Ureter (tissue), 1 donor: ENCODE measurements at regions not wholly inside any gene's neighbourhood (a gene's known extent, or its start where the extent isn't known, plus 50 kb on each side); places are given as distances from the start of the nearest gene placed in this dataset.

Source experiments
- DNase-seq: peaks from one replicate; pipeline ENCODE4 v3.0.0-alpha.2; 2020; ENCODE audit warnings: low spot score
- donor health status: DM: yes; HTN: yes; CAD: no.

GRCh38 chr16:73817526-73818324 lies 478.9 kb upstream of the PSMD7 start:
- no peak for DNase-seq

DNA sequence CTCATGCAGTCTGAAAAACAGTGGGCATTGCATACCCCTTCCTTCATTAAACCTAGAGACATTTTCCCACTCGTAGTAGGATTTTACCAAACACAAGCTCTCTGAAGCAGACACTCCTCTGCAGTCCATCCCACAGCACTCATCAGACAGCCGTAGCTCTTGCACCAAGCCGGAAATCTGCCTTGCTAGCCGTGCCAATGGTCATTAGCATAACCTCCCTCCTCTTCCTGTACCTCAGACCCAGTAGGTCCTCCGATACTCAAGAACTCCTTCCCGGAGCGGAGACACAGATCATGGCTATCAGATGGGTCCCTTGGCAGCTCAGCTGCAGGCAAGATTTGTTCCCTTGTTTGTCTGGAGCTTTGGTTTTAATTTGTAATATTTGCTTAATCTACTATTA lies 483.1 kb upstream of the PSMD7 start:
- DNase-seq: no peak

DNA sequence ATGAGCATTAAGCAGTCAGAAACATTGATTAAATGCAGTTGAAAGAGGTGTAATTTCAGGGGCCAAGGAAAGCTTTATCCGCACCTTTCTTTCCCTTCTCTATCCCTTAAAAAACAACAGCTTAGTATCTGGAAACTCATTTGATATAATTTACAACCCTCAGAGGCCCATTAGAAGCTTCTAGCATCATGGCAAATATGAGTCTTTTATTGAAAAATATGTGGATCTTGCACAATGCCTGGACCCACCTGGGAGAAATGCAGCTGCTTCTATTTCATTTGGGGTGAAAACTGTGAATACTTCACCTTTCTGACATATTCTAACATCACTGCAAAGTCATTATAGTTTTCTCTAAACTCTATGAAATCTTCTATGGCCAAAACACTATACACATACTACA lies 492.2 kb upstream of the PSMD7 start:
- no peak for DNase-seq

GRCh38 chr16:73798471-73798870 lies 498.1 kb upstream of the PSMD7 start:
- DNase-seq: no peak

GRCh38 chr16:73797115-73797514 lies 499.5 kb upstream of the PSMD7 start:
- no peak for DNase-seq

DNA sequence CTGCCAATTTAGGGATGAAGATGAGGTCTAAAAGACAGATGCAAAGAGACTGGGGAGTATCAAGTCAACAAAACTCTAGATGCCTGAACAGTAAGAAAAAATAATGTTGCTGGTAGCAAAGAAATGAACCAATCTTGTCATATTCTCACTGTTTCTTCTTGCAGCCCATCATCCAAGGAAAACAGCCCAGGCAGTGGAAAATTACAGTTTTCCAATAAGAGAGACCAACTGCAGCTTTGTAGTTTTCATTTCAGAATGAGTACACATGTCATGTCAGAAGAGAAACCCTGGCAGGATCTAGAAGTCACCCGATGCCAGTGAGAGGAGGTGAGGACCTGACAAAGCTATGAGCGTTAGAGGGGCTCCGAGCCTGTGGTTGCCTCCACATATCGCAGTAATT lies 500.4 kb upstream of the PSMD7 start:
- no peak for DNase-seq

DNA sequence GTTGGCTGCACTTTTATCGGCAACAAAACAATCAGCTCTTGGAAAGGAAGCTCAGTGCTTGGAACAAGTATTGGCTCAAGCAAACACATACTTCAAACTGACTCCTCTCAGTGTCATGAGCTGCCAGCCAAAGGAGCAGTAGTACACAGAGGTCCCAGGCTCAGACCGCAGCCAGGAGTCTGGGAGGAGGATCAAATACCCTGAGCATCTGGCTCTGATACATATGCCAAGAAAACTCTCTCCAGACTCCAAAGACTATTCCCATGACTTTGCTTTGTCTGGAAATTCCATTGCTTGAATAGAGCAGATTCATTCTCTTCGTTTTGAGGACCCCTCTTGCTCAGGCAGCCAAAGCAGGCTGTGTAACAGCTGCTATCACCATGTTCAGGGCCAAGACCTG lies 501.6 kb upstream of the PSMD7 start:
- DNase-seq: no peak

- no peak for DNase-seq
Observed at GRCh38 chr16:73793871-73794437, 502.7 kb upstream of the PSMD7 start.

GRCh38 chr16:73793260-73793659 lies 503.4 kb upstream of the PSMD7 start:
- DNase-seq: no peak

DNA sequence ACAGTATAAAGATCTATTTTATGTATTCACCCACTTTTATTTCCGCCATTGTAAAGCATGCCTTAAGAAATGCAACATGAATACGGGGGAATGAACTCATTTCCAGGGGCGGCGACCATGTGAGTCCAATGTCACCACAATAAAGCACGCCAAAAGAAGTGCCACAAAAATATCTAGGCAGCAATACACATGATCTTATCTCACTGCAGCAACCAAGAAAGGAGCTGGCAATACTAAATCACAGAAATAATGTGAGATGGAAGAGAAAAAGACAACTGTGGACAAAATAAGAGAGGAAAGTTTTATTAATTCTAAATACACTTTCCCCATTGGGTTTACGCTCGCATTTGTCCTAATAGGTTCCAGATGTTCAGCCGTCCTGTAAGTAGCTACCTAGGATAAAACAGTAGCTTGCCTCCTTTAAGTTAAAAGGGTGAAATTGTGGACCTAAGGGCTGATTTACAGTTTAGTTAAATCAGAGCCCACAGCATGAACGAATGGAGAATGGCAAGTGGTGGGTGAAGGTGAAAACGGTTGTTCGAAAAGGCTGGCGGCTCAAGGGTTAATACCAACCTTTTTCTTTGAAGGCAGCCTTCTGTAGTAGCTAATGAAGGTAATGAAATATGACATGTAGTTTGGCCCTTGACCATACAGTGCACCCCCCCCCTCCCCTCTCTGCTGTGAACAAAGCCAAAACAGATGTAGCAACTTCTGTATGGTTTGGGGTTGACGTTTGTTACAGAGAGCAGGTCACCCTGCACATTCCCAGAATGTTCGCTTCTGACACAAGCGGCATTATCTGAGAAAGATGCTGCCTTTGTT lies 504.2 kb upstream of the PSMD7 start:
- no peak for DNase-seq

GRCh38 chr16:73781297-73781696 lies 515.3 kb upstream of the PSMD7 start:
- DNase-seq: no peak

DNA sequence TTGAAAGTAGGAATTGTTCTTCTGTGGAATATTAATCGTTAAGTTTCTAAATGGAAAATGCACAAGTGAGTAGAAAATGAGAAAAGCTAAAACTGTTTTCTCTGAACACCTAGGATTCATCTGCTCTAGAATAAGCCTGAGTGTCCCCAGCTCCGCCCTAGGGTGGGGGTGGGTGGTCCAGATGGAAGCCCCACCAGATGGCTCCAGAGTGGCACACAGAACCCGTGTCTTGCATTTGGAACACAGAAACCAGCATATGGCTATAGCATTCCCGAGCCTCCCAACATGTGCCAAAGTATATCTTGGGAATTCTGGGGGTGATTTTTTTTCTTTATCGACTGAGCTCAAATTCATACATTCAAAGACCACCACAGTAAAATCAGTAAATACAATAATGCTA lies 517.7 kb upstream of the PSMD7 start:
- DNase-seq: no peak

DNA sequence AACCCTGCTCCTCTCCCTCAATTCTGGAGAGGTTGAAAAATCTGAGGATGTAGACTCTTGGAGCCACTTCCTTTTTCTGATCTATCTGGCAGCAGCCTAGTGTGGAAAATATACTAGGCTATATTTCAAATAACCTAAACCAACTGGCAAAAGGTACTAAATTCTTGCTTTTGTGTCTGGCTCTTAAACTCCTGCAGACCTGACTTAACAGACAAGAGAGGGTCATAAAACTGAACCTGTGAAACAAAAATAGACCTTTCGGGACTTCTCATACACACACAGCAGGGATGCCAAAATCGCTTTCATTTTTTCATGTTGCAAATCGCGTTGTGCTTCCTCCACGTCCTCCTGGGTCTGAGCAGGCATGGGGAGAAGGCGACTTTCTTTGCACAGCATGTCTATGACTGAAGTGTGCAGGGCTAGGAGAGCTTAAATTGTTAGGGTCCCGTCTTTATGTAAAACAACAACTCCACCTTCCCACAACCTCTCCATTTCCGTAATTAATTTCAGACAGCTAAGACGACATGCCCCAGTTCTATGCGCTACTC lies 520.7 kb upstream of the PSMD7 start:
- DNase-seq: no peak

- no peak for DNase-seq
Observed at GRCh38 chr16:73771196-73772064, 525.2 kb upstream of the PSMD7 start.

- DNase-seq: no peak
Observed at GRCh38 chr16:73768786-73769203, 527.8 kb upstream of the PSMD7 start.

DNA sequence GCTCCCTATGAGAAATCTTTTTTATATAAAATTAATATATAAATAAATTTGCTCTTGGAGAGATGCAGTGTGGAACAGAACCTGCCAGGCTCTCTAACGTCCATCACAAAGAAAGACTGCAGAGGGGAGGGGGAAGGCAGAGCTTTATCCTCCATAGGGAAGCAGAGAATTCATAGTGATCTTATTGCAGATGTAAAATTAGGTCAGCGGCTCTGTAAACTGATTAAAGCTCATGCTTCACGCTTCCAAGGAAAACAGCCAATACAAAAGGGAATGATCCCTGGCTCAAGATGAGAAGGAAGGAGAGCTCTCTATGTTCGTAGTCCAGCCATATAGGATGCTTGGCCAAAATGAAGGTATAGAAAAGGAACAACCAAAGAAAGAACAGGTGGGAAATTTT lies 532.3 kb upstream of the PSMD7 start:
- no peak for DNase-seq

- no peak for DNase-seq
Observed at GRCh38 chr16:73756289-73757178, 540.1 kb upstream of the PSMD7 start.

GRCh38 chr16:73753931-73754330 lies 542.7 kb upstream of the PSMD7 start:
- no peak for DNase-seq

- DNase-seq: no peak
Observed at GRCh38 chr16:73750639-73751038, 546.0 kb upstream of the PSMD7 start.

DNA sequence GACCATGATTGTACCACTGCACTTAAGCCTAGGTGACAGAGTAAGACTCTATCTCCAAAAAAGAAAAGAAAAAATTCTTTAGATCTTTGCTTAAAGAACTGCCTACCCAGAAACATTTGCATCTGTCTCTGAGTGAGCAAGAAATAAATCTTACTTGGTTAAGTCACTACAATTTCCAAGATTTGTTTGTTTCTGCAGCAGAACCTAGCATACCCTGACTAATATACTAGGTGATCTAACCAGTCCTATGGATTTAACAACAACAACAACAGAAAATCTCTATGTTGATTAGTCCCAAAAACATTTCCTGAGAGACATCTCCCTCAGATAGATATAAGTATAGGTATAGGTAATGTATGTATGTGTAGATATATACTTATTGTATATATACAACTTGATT lies 549.3 kb upstream of the PSMD7 start:
- no peak for DNase-seq

GRCh38 chr16:73746554-73746953 lies 550.1 kb upstream of the PSMD7 start:
- DNase-seq: no peak
